GM12878 (cell line): ENCODE measurements at regions not wholly inside any gene's neighbourhood (a gene's known extent, or its start where the extent isn't known, plus 50 kb on each side); places are given as distances from the start of the nearest gene placed in this dataset.

Experiments used
- ATAC-seq: fragments of 200-7000 bp; cut with Tn5 transposase; 3 replicates; pipeline ENCODE4 v1.9.1; 2020; ENCODE audit warnings: mild to moderate bottlenecking, moderate library complexity
- BruUV-seq: library from RNA; stranded (reverse); fragments of 400-500 nt; replicated peaks from 2 replicates; lab custom pipeline; 2021; lab: Mats Ljungman, UMichigan
- CTCF ChIA-PET: fragments of 300-600 bp; sonication (Branson Sonifier 250); formaldehyde crosslinking; extraction: SDS; loops from one replicate; lab custom pipeline; 2021; ENCODE audit warnings: inconsistent platforms; lab: Yijun Ruan, JAX
- POLR2A ChIA-PET: fragments of 350-600 bp; formaldehyde crosslinking; extraction: SDS; loops from one replicate; lab custom pipeline; 2021; ENCODE audit warnings: inconsistent platforms; lab: Charles Lee
- RAD21 ChIA-PET: fragments of 300-600 bp; sonication (Branson Sonifier 250); formaldehyde crosslinking; loops from one replicate; lab custom pipeline; 2023; ENCODE audit warnings: antibody characterized with exemption; ENCODE audit not compliant: unreplicated experiment; lab: Charles Lee
- SMC1A ChIA-PET: fragments of 300-600 bp; sonication (Branson Sonifier 250); formaldehyde crosslinking; loops from one replicate; lab custom pipeline; 2023; ENCODE audit not compliant: unreplicated experiment, uncharacterized antibody; lab: Charles Lee
- DNase-seq: peaks from one replicate; pipeline ENCODE4 v3.0.0-alpha.2; 2011; ENCODE audit warnings: low read depth, low spot score
- FAIRE-seq: peaks from 3 replicates; lab custom pipeline; 2011; peaks lifted over from hg19 to GRCh38; lab: Jason Lieb, UNC
- H2AFZ ChIP-seq: 2 replicates; pipeline ENCODE4 v1.6.0; 2011; ENCODE audit warnings: low read depth, low read length, control low read depth; ENCODE audit not compliant: control insufficient read depth
- H3K27ac ChIP-seq: 2 replicates; pipeline ENCODE4 v1.5.1; 2011; ENCODE audit warnings: control low read depth; ENCODE audit not compliant: control insufficient read depth, insufficient read depth
- H3K27me3 ChIP-seq, 2 experiments: replicated peaks in 1 of 2; 2 replicates each; pipeline versions ENCODE4 v1.6.0 to v1.6.1; 2011; ENCODE audit warnings: low read length in 1 of 2; ENCODE audit not compliant: control insufficient read depth in 2 of 2, insufficient read depth in 2 of 2
- H3K36me3 ChIP-seq, 2 experiments: 2 replicates each; pipeline ENCODE4 v1.5.1; 2011; ENCODE audit warnings: low read length in 1 of 2; ENCODE audit not compliant: control insufficient read depth in 2 of 2, insufficient read depth in 2 of 2
- H3K4me1 ChIP-seq: 2 replicates; pipeline ENCODE4 v1.6.1; 2011; ENCODE audit warnings: mild to moderate bottlenecking, low read length, moderate library complexity, mixed read lengths; ENCODE audit not compliant: control insufficient read depth, insufficient read depth
- H3K4me2 ChIP-seq: 2 replicates; pipeline ENCODE4 v1.6.0; 2011; ENCODE audit warnings: control low read depth; ENCODE audit not compliant: control insufficient read depth, insufficient read depth
- H3K4me3 ChIP-seq: fragments of 200-600 bp; sonication (generic); 2 replicates; pipeline ENCODE4 v1.5.1; 2016
- H3K79me2 ChIP-seq: 2 replicates; pipeline ENCODE4 v1.6.0; 2011; ENCODE audit warnings: low read length; ENCODE audit not compliant: control insufficient read depth, insufficient read depth
- H3K9ac ChIP-seq: 2 replicates; pipeline ENCODE4 v1.8.0; 2011; ENCODE audit warnings: low read length, control low read depth, mixed read lengths; ENCODE audit not compliant: control insufficient read depth, insufficient read depth
- H3K9me3 ChIP-seq: replicated peaks from 3 replicates; pipeline ENCODE4 v1.5.1; 2011; ENCODE audit warnings: mild to moderate bottlenecking, low read length; ENCODE audit not compliant: control insufficient read depth, insufficient read depth
- H4K20me1 ChIP-seq: 2 replicates; pipeline ENCODE4 v1.6.0; 2011; ENCODE audit not compliant: control insufficient read depth, insufficient read depth
- EED ChIP-seq: sonication (generic); IDR thresholded peaks from 2 replicates; pipeline ENCODE4 v1.6.1; 2016; ENCODE audit warnings: antibody characterized with exemption, low read depth
- KDM1A ChIP-seq: fragments of 200-600 bp; sonication (generic); IDR thresholded peaks from 2 replicates; pipeline ENCODE4 v1.6.1; 2016; ENCODE audit warnings: borderline replicate concordance
- MEF2B ChIP-seq: fragments of 450-650 bp; IDR thresholded peaks from 2 replicates; pipeline ENCODE4 v1.6.1; 2018; ENCODE audit warnings: mild to moderate bottlenecking, moderate library complexity; ENCODE audit not compliant: partially characterized antibody, poor library complexity, severe bottlenecking
- NFIC ChIP-seq: IDR thresholded peaks from 2 replicates; pipeline ENCODE4 v1.6.1; 2012; ENCODE audit warnings: low read depth, mild to moderate bottlenecking, inconsistent platforms, low read length, moderate library complexity
- NFYA ChIP-seq: IDR thresholded peaks from 2 replicates; pipeline ENCODE4 v1.6.1; 2011; ENCODE audit warnings: low read depth, mild to moderate bottlenecking, low read length, improper control_type of control experiment, borderline replicate concordance
- PBX3 ChIP-seq: IDR thresholded peaks from 2 replicates; pipeline ENCODE4 v1.6.1; 2011; ENCODE audit warnings: mild to moderate bottlenecking, low read depth, low read length, moderate library complexity; ENCODE audit not compliant: insufficient replicate concordance
- ZBTB33 ChIP-seq: fragments of 450-650 bp; IDR thresholded peaks from 2 replicates; pipeline ENCODE4 v1.6.1; 2017; ENCODE audit warnings: mild to moderate bottlenecking
- WGBS: methylation state at CpG from one replicate; pipeline ENCODE4 v1.1.6; 2016; ENCODE audit warnings: low lambda C conversion rate; ENCODE audit not compliant: insufficient replicate concordance, insufficient coverage; ENCODE audit errors: missing lambda C conversion rate; 5-methylcytosine and 5-hydroxymethylcytosine counted together
- in situ Hi-C: fragments of 300-500 bp; cut with MboI; formaldehyde crosslinking; loops from 9 replicates; pipeline ENCODE4 v1.14.3; 2018; ENCODE audit warnings: mixed read lengths
- intact Hi-C: fragments of 100-400 bp; cut with micrococcal nuclease; formaldehyde crosslinking; loops from one replicate; pipeline ENCODE4 v1.14.2; 2022; ENCODE audit not compliant: unreplicated experiment
- TF ChIP-seq, protein P1 (sequence below): fragments of 450-650 bp; IDR thresholded peaks from 2 replicates; pipeline ENCODE4 v1.6.1; 2017; ENCODE audit warnings: low read depth, mild to moderate bottlenecking, moderate library complexity
- TF ChIP-seq, protein P2 (sequence below): IDR thresholded peaks from 2 replicates; pipeline ENCODE4 v1.6.1; 2012; ENCODE audit warnings: low read length, inconsistent platforms

- Histone ChIP-seq H3K27me3 (no peaks in the 10 kb centered on the region), H3K9me3 (no peaks in the 10 kb centered on the region), H3K36me3 (no peaks in the 10 kb centered on the region), H3K4me3 (no peak overlapping the region), H3K79me2 (no peaks in the 10 kb centered on the region), H3K4me2 (no peak overlapping the region), H2AFZ (no peak overlapping the region), H3K4me1 (no peaks in the 10 kb centered on the region), H3K9ac (no peak overlapping the region), H4K20me1 (no peaks in the 10 kb centered on the region), H3K27ac (no peak overlapping the region)
- SMC1A ChIA-PET = no interaction called here
- no TSS peak for BruUV-seq
- TF ChIP-seq PBX3 (no peak), EED (no peak), NFIC (no peak), ZBTB33 (no peak), KDM1A (no peak), MEF2B (no peak), NFYA (no peak)
- TF ChIP-seq, protein P1, sequence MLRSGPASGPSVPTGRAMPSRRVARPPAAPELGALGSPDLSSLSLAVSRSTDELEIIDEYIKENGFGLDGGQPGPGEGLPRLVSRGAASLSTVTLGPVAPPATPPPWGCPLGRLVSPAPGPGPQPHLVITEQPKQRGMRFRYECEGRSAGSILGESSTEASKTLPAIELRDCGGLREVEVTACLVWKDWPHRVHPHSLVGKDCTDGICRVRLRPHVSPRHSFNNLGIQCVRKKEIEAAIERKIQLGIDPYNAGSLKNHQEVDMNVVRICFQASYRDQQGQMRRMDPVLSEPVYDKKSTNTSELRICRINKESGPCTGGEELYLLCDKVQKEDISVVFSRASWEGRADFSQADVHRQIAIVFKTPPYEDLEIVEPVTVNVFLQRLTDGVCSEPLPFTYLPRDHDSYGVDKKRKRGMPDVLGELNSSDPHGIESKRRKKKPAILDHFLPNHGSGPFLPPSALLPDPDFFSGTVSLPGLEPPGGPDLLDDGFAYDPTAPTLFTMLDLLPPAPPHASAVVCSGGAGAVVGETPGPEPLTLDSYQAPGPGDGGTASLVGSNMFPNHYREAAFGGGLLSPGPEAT = no peak
- TF ChIP-seq, protein P2, sequence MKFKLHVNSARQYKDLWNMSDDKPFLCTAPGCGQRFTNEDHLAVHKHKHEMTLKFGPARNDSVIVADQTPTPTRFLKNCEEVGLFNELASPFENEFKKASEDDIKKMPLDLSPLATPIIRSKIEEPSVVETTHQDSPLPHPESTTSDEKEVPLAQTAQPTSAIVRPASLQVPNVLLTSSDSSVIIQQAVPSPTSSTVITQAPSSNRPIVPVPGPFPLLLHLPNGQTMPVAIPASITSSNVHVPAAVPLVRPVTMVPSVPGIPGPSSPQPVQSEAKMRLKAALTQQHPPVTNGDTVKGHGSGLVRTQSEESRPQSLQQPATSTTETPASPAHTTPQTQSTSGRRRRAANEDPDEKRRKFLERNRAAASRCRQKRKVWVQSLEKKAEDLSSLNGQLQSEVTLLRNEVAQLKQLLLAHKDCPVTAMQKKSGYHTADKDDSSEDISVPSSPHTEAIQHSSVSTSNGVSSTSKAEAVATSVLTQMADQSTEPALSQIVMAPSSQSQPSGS = no peak
- intact Hi-C loops (no loop called here), in situ Hi-C loops (no loop called here)
- DNase-seq (no peak), FAIRE-seq (no peak), ATAC-seq (no peak)
- CTCF ChIA-PET = no interaction called here
- RAD21 ChIA-PET = no interaction called here
- WGBS = 0% methylated on average over 1 of the region's 1 CpG
- POLR2A ChIA-PET = no interaction called here
These were observed 402.7 kb upstream of the HTR2C start for GRCh38 chrX:114181195-114181594.
